GM20431 (cell line): ENCODE measurements at regions not wholly inside any gene's neighbourhood (a gene's known extent, or its start where the extent isn't known, plus 50 kb on each side); places are given as distances from the start of the nearest gene placed in this dataset.

ENCODE experiments used
- in situ Hi-C: fragments of 300-500 bp; cut with MseI, MboI; formaldehyde crosslinking; loops from one replicate; pipeline ENCODE4 v1.15.0; 2020; ENCODE audit warnings: low sequenced_read_pairs; ENCODE audit not compliant: unreplicated experiment

- in situ Hi-C loops, result no loop called here
These were observed 129.1 kb upstream of the LHX1 start for GRCh38 chr17:36808180-36808661.

DNA sequence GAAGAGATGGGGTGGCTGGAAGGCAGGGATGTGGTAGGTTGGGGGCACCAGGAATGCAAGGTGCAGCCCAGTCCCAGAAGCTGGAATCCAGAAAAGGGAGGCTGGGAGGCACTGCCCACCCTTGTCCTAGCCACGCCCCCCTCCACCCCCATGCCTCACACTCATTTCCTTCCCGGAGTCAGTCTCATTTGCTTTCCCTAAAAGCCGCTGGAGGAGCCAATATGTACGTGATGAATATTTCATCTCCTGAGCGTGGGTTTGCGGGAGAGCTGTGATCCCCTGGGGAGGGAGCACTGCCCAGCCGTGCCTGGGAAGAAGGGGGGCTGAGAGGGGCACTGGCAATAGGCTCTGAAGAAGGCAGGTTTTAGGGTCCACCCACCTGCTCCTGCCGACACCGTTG lies 124.5 kb upstream of the LHX1 start:
- in situ Hi-C loops, result no loop called here

- in situ Hi-C loops, result no loop called here
These were observed 123.9 kb upstream of the LHX1 start for GRCh38 chr17:36813357-36813756.

- in situ Hi-C loops, result no loop called here
These were observed 123.2 kb upstream of the LHX1 start for GRCh38 chr17:36813957-36814563.

DNA sequence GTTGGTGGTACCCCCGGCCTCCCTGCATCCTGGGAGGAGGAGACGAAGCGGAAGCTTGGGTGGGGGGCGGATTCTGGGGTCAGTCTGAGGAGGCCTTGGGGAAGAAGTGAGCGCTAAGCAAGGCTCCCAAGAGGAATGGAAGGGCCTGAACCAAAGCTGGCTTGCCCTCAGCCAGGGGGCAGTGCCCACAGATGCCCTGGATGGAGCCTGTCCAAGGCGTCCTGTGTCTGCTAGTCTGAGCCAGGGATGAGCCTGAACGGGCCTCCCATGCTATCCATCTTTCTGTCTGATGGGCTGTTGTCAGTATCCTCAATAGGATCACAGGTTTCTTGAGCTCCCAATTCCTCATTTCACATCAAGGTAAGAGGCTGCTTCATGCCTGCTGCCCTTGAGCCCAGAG lies 122.3 kb upstream of the LHX1 start:
- in situ Hi-C loops, result no loop called here

DNA sequence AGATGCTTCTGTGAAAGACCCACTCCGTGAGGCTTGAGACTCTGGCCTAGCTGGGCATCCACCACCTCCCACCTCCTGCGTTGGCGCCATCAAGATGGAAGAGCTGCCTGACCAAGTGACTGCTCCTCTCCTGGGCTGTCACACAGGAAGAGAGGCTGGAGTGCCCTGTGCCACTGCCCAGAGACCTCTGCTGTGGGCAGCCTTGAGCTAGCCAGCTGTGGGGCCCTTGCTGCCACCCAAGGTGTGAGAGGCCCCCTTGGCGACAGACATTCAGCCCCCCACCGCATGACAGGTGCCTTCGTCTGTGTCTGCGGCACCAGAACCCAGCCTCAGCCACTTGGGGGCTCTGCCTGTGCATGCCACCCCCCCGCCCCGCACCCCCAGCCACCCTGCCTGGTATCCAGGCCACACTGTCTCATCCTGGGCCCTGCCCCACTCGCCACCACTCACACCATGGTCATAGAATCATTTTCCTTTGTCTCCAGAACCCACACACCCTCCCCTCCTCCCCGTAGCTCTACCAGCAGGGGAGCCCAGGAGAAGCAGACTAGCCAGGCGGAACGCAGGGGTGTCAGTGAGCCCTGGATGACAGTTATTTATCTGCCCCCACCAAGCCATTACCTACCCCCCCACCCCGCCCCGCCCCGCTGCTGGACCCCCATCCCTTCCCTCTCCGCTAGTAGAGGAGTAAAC lies 120.9 kb upstream of the LHX1 start:
- in situ Hi-C loops, result no loop called here

- in situ Hi-C loops, result no loop called here
These were observed 120.4 kb upstream of the LHX1 start for GRCh38 chr17:36816907-36817288.

DNA sequence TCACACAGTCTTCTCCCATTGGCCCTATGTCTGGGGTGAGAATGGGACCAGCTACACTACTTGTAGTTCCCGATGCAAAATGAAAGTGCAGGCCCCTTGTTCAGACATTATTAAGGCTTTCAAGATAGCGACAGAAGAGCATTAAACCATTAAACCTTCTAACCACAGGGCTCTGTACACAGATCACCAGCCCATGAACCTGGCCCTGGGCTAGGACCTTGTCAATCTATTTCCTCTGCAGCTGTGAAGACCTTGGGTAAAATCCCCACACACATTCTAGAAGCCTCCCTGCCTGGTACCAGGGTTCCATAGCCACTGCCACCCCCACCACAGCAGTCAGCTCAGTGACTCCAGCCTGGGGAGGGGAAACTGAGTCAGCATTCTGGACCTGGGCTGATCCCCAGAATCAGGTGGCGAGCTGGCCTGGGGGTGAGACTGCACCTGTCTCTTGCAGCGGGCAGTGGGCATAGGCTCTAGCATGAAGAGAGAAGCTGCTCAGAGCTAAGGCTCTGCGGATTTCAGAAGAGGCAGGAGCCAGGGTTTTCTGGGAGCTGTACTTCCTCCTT lies 119.7 kb upstream of the LHX1 start:
- in situ Hi-C loops, result no loop called here

- in situ Hi-C loops, result no loop called here
These were observed 119.0 kb upstream of the LHX1 start for GRCh38 chr17:36818134-36818825.

DNA sequence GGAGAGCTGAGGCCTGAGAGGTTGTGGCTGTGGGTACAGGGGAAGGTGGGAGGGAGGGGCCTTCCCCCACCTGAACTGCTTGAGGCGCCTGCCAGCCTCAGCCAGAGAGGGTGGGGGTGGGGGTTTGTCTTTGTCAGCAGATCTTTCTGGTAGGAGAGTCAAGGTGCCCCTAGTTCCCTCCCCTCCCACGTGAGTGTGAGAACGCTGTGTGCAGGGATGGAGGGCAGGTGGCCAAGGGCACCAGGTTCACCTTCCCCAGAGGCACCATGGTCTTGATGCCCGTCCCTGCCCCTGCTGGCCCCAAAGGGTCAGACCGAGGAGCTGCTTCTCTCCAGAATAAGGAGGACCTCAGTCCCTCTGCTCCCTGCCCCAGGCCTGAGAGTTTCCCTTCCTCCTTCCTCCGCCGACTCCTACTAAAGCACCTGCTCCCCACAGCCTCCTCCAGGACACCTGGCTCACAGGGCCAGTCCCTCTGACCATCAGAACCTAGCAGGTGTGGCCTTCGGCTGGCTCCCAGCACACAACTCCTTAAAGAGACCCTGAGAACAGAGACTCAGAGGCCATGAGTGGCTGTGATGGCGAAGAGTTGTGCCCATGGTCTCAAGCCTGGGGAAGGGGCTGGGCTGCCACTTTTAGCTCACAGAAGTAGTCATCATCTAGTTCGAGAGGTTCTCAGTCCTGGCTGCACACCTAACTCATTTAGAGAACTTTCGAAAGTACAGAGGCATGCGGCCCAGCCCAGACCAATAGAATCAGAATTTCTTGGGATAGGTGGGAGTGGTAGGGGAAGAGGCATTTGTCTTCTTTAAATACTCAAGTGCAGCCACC lies 113.2 kb upstream of the LHX1 start:
- in situ Hi-C loops, result loop anchor here (10.0 kb wide), 1 partner anchor 59 kb away; no protein-coding TSS in a partner anchor

DNA sequence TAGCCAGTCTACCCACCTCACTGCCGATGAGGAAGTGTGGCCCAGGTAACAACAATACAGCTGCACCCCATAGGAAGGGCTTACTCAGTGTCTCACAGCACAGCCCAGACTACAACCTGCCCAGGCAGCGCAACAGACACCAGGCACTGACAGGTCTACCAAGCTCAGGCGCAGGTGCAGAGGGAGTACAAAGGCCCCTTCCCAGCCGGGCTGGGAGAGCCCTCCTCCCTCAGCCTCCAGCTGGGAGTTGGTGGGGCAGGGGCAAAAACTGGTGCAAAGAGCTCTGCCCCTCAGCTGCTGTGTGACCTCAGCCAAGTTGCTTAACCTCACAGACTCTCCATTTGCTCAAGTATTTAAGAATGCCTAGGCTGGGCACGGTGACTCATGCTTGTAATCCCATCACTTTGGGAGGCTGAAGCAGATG lies 112.6 kb upstream of the LHX1 start:
- in situ Hi-C loops, result loop anchor here (10.0 to 25.0 kb wide), 2 partner anchors 60 to 213 kb away; no protein-coding TSS in a partner anchor

GRCh38 chr17:36825113-36825512 lies 112.2 kb upstream of the LHX1 start:
- in situ Hi-C loops, result loop anchor here (10.0 to 25.0 kb wide), 2 partner anchors 60 to 212 kb away; no protein-coding TSS in a partner anchor

DNA sequence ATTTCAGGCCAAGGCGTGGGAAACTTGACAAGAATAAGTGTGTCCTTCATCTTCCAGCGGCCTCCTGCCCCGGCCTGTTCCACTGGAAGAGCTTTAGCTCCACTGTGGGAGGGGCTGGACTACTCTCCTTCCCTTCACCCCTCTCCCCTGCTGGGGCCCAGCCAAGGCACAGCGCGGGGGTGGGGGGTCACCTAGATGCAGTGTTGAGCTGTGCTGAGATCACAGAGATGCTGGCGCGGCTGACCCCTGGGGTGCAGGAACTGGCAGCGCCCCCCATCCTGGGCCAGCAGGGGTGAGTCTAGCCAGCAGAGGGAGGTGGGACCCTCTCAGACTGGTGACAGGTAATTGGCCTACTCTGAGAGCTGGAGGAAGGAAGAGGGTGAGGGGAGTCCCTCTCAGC lies 111.8 kb upstream of the LHX1 start:
- in situ Hi-C loops, result loop anchor here (10.0 to 25.0 kb wide), 2 partner anchors 61 to 212 kb away; no protein-coding TSS in a partner anchor

DNA sequence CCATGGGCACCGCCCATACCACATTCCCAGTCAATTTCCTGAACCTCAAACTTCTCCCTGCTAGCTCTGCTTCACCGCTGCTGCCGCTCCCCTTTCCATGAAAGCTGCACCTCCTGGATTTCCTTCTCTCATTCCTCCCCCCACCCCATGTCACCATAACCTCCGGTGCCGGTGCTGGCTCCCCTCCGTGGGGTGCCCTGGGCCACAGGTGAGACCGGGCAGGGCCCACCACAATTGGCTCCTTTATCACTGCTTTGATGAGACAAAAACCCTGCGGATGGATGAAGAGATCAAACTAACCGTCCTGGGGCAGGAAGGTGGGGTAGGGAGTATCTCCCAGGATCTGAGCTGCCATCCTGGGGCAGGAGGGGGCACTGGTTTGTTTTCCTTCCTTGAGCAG lies 111.3 kb upstream of the LHX1 start:
- in situ Hi-C loops, result loop anchor here (10.0 to 25.0 kb wide), 2 partner anchors 61 to 211 kb away; no protein-coding TSS in a partner anchor

GRCh38 chr17:36827081-36827480 lies 110.2 kb upstream of the LHX1 start:
- in situ Hi-C loops, result loop anchor here (10.0 to 25.0 kb wide), 2 partner anchors 62 to 210 kb away; no protein-coding TSS in a partner anchor

DNA sequence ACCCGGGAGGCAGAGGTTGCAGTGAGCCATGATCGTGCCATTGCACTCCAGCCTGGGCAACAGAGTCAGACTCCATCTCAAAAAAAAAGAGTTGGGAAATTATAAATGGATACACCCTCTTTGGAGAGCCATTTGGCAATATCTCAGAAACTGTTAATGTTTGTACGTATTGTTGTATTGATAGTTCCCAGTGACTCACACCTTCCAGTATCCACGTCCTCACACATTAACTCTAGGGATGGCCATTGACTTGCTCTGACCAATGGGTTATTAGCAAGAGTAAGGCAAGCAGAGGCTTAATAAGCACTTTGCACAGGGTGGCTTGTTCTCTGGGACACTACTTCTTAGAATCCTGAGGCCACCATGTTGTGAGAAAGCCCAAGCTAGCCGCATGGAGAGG lies 107.6 kb upstream of the LHX1 start:
- in situ Hi-C loops, result loop anchor here (10.0 to 25.0 kb wide), 2 partner anchors 65 to 208 kb away; no protein-coding TSS in a partner anchor

GRCh38 chr17:36833279-36833678 lies 104.0 kb upstream of the LHX1 start:
- in situ Hi-C loops, result loop anchor here (25.0 kb wide), 1 partner anchor 204 kb away; no protein-coding TSS in a partner anchor

GRCh38 chr17:36835036-36835435 lies 102.2 kb upstream of the LHX1 start:
- in situ Hi-C loops, result loop anchor here (25.0 kb wide), 1 partner anchor 202 kb away; no protein-coding TSS in a partner anchor

GRCh38 chr17:36837195-36837938 lies 99.9 kb upstream of the LHX1 start:
- in situ Hi-C loops, result loop anchor here (25.0 kb wide), 1 partner anchor 200 kb away; no protein-coding TSS in a partner anchor
